WTC11 (cell line): ENCODE measurements at regions not wholly inside any gene's neighbourhood (a gene's known extent, or its start where the extent isn't known, plus 50 kb on each side); places are given as distances from the start of the nearest gene placed in this dataset.

ENCODE experiments used
- ATAC-seq: fragments of 200-7000 bp; cut with Tn5 transposase; 2 replicates; pipeline ENCODE4 v1.10.0; 2021; ENCODE audit warnings: mild to moderate bottlenecking, moderate library complexity
- CTCF ChIA-PET: fragments of 300-600 bp; sonication (Branson Sonifier 250); formaldehyde crosslinking; loops from one replicate; lab custom pipeline; 2021; ENCODE audit warnings: antibody characterized with exemption; lab: Charles Lee
- POLR2A ChIA-PET: fragments of 350-600 bp; sonication (Branson Sonifier 250); formaldehyde crosslinking; loops from one replicate; lab custom pipeline; 2021; ENCODE audit warnings: antibody characterized with exemption; lab: Charles Lee
- DNase-seq: peaks from one replicate; pipeline ENCODE4 v3.0.0; 2021; ENCODE audit warnings: low spot score
- H3K27ac Mint-ChIP-seq: 2 replicates; pipeline ENCODE4 v1.8.0; 2021; ENCODE audit warnings: mixed read lengths
- H3K27me3 Mint-ChIP-seq: 2 replicates; pipeline ENCODE4 v1.8.0; 2021; ENCODE audit warnings: low read depth, mild to moderate bottlenecking, moderate library complexity, mixed read lengths
- H3K36me3 Mint-ChIP-seq: 2 replicates; pipeline ENCODE4 v1.8.0; 2021; ENCODE audit warnings: mixed read lengths
- H3K4me1 Mint-ChIP-seq: 2 replicates; pipeline ENCODE4 v1.8.0; 2022; ENCODE audit warnings: mixed read lengths
- H3K4me3 Mint-ChIP-seq: 2 replicates; pipeline ENCODE4 v1.8.0; 2021; ENCODE audit warnings: mild to moderate bottlenecking, moderate library complexity, mixed read lengths
- H3K9me3 Mint-ChIP-seq: 2 replicates; pipeline ENCODE4 v1.8.0; 2021; ENCODE audit warnings: mixed read lengths
- AR ChIP-seq: fragments of 250-450 bp; sonication (Bioruptor Pico); IDR thresholded peaks from 2 replicates; pipeline ENCODE4 v1.9.0; 2021; ENCODE audit warnings: mild to moderate bottlenecking
- ATF2 ChIP-seq: sonication (generic); formaldehyde crosslinking; IDR thresholded peaks from 2 replicates; pipeline ENCODE4 v1.8.1; 2022; ENCODE audit warnings: low read depth, missing genetic modification reagents, borderline replicate concordance
- CDX4 ChIP-seq: fragments of 250-450 bp; sonication (Bioruptor Pico); IDR thresholded peaks from 2 replicates; pipeline ENCODE4 v1.9.0; 2021; ENCODE audit warnings: moderate library complexity, mild to moderate bottlenecking, inconsistent platforms, borderline replicate concordance
- CREB1 ChIP-seq: sonication (generic); formaldehyde crosslinking; IDR thresholded peaks from 2 replicates; pipeline ENCODE4 v1.8.0; 2023; ENCODE audit warnings: mild to moderate bottlenecking, missing genetic modification reagents
- E2F4 ChIP-seq: sonication (generic); formaldehyde crosslinking; IDR thresholded peaks from 2 replicates; pipeline ENCODE4 v1.8.1; 2022; ENCODE audit warnings: low read depth, mild to moderate bottlenecking, moderate library complexity, missing genetic modification reagents, borderline replicate concordance
- FOXK1 ChIP-seq: sonication (generic); formaldehyde crosslinking; IDR thresholded peaks from 2 replicates; pipeline ENCODE4 v1.8.0; 2022; ENCODE audit warnings: mild to moderate bottlenecking, moderate library complexity, missing genetic modification reagents
- GABPB1 ChIP-seq: sonication (generic); formaldehyde crosslinking; IDR thresholded peaks from 2 replicates; pipeline ENCODE4 v1.8.1; 2023; ENCODE audit warnings: mild to moderate bottlenecking, missing genetic modification reagents
- GRHL2 ChIP-seq: fragments of 250-450 bp; sonication (Bioruptor Pico); IDR thresholded peaks from 2 replicates; pipeline ENCODE4 v1.8.0; 2022; ENCODE audit warnings: mild to moderate bottlenecking, moderate library complexity; ENCODE audit not compliant: insufficient replicate concordance, severe bottlenecking
- IRF2 ChIP-seq: sonication (generic); formaldehyde crosslinking; IDR thresholded peaks from 2 replicates; pipeline ENCODE4 v1.8.0; 2022; ENCODE audit warnings: low read depth, missing genetic modification reagents, borderline replicate concordance
- JAZF1 ChIP-seq: fragments of 250-450 bp; sonication (Bioruptor Pico); IDR thresholded peaks from 2 replicates; pipeline ENCODE4 v1.9.0; 2021; ENCODE audit warnings: moderate library complexity, mild to moderate bottlenecking, inconsistent platforms
- JUN ChIP-seq: sonication (generic); formaldehyde crosslinking; IDR thresholded peaks from 2 replicates; pipeline ENCODE4 v1.8.0; 2023; ENCODE audit warnings: mild to moderate bottlenecking, missing genetic modification reagents
- MAX ChIP-seq: sonication (generic); formaldehyde crosslinking; IDR thresholded peaks from 2 replicates; pipeline ENCODE4 v1.8.0; 2022; ENCODE audit warnings: mild to moderate bottlenecking, missing genetic modification reagents
- NR3C1 ChIP-seq: sonication (generic); formaldehyde crosslinking; conservative IDR thresholded peaks from 2 replicates; pipeline ENCODE4 v1.8.1; 2023; ENCODE audit warnings: low read depth, mild to moderate bottlenecking, missing genetic modification reagents
- PRDM15 ChIP-seq: sonication (generic); formaldehyde crosslinking; IDR thresholded peaks from 2 replicates; pipeline ENCODE4 v1.8.0; 2022; ENCODE audit warnings: missing genetic modification reagents
- STAT6 ChIP-seq: sonication (generic); formaldehyde crosslinking; conservative IDR thresholded peaks from 2 replicates; pipeline ENCODE4 v1.8.1; 2023; ENCODE audit warnings: mild to moderate bottlenecking, low read depth, missing genetic modification reagents, moderate library complexity
- ZNF263 ChIP-seq: sonication (generic); formaldehyde crosslinking; IDR thresholded peaks from 2 replicates; pipeline ENCODE4 v1.8.1; 2022; ENCODE audit warnings: low read depth, mild to moderate bottlenecking, moderate library complexity, missing genetic modification reagents
- ZNF512 ChIP-seq: sonication (generic); formaldehyde crosslinking; IDR thresholded peaks from 2 replicates; pipeline ENCODE4 v1.8.1; 2022; ENCODE audit warnings: missing genetic modification reagents, borderline replicate concordance

GRCh38 chr11:28447226-28447625 lies 339.0 kb downstream of the METTL15 start:
- ChIA-PET POLR2A (no interaction called here), CTCF (no interaction called here)
- no peaks in the 10 kb centered on the region for H3K4me1 Mint-ChIP-seq
- H3K36me3 Mint-ChIP-seq: no peaks in the 10 kb centered on the region
- H3K27ac Mint-ChIP-seq: no peak overlapping the region
- H3K27me3 Mint-ChIP-seq: no peaks in the 10 kb centered on the region
- TF ChIP-seq MAX (CRISPR knock-in tag): no peak
- no peak for TF ChIP-seq ATF2 (CRISPR knock-in tag)
- TF ChIP-seq PRDM15: no peak
- no peak for TF ChIP-seq JUN (CRISPR knock-in tag)
- TF ChIP-seq E2F4: no peak
- no peak for TF ChIP-seq GRHL2 (CRISPR knock-in tag)
- TF ChIP-seq STAT6 (CRISPR knock-in tag): no peak
- no peak for TF ChIP-seq NR3C1 (CRISPR knock-in tag)
- no peak for TF ChIP-seq FOXK1
- no peak for TF ChIP-seq CREB1 (CRISPR knock-in tag)
- TF ChIP-seq JAZF1 (CRISPR knock-in tag): no peak
- TF ChIP-seq, all 79 proteins: peak for 0
- Mint-ChIP-seq H3K9me3 (peaks cover 4% of the 10 kb centered on the region), H3K4me3 (no peak overlapping the region)
- no peak for DNase-seq
- ATAC-seq: no peak

- CTCF ChIA-PET: no interaction called here
- DNase-seq (no peak), ATAC-seq (no peak)
- Mint-ChIP-seq H3K4me1 (no peaks in the 10 kb centered on the region), H3K4me3 (no peak overlapping the region), H3K27ac (no peak overlapping the region), H3K27me3 (no peaks in the 10 kb centered on the region), H3K36me3 (no peaks in the 10 kb centered on the region), H3K9me3 (no peaks in the 10 kb centered on the region)
- POLR2A ChIA-PET: no interaction called here
- no peak for TF ChIP-seq CDX4 (CRISPR knock-in tag)
- no peak for TF ChIP-seq STAT6 (CRISPR knock-in tag)
- no peak for TF ChIP-seq IRF2
- no peak for TF ChIP-seq ZNF263 (CRISPR knock-in tag)
- TF ChIP-seq GABPB1 (CRISPR knock-in tag): no peak
- no peak for TF ChIP-seq AR (CRISPR knock-in tag)
- TF ChIP-seq ZNF512: no peak
These were observed 333.9 kb downstream of the METTL15 start for GRCh38 chr11:28442131-28442530.
